ENCODE measurements at regions not wholly inside any gene's neighbourhood (a gene's known extent, or its start where the extent isn't known, plus 50 kb on each side); places are given as distances from the start of the nearest gene placed in this dataset.

DNA sequence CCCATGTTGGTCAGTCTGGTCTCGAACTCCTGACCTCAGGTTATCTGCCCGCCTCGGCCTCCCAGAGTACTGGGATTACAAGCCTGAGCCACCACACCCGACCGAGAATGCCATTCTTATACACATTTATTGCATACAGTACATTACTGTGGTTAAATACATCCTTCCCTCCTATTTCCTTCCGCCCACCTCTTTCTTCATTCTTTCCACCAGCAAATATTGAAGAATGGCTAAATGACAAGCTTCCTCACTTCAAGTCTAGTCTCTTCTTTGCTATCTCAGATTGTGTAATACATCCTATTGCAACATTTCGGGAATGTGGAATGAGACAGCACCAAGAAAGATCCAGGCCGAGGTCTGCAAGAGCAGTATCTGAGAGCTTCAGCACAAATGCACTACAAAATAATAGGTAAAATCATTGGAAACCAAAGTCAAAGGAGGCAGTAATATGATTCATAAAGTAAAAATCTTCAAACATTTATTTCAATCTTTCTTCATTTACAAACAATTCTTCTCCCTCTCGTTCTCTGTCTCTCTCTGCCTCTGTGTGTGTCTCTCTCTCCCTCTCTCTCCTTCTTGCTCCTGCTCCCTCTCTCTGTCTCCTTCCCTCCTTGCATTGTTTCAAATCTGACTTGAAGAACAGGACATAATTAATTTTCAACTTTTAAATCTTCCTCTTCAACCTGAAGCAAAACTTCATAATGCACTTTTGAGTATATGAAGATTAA lies 94.7 kb upstream of the TGFBR2 start:
- H3K9me3 ChIP-seq: no peaks in the 10 kb centered on the region
- no peaks in the 10 kb centered on the region for H3K36me3 ChIP-seq
- intact Hi-C loops (cut with DNase I): no loop called here
- no peak overlapping the region for H3K27ac ChIP-seq
- peaks cover 3% of the 10 kb centered on the region for H3K4me1 ChIP-seq (ENCODE audit: insufficient read depth)
- H3K4me3 ChIP-seq: no peak overlapping the region
- TF ChIP-seq POLR2A (IDR thresholded peaks at IDR 0.05) (no peak), EP300 (IDR thresholded peaks at IDR 0.05) (no peak)
- TF ChIP-seq, protein P1, sequence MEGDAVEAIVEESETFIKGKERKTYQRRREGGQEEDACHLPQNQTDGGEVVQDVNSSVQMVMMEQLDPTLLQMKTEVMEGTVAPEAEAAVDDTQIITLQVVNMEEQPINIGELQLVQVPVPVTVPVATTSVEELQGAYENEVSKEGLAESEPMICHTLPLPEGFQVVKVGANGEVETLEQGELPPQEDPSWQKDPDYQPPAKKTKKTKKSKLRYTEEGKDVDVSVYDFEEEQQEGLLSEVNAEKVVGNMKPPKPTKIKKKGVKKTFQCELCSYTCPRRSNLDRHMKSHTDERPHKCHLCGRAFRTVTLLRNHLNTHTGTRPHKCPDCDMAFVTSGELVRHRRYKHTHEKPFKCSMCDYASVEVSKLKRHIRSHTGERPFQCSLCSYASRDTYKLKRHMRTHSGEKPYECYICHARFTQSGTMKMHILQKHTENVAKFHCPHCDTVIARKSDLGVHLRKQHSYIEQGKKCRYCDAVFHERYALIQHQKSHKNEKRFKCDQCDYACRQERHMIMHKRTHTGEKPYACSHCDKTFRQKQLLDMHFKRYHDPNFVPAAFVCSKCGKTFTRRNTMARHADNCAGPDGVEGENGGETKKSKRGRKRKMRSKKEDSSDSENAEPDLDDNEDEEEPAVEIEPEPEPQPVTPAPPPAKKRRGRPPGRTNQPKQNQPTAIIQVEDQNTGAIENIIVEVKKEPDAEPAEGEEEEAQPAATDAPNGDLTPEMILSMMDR (IDR thresholded peaks at IDR 0.05): no peak
- DNase-seq: peak in 1 of 5 donors; percentile 57
- 38 to 57% (median 48%) methylated on average over 9 of the region's 9 CpGs for WGBS, 3 donors
- H3K27me3 ChIP-seq: no peaks in the 10 kb centered on the region

DNA sequence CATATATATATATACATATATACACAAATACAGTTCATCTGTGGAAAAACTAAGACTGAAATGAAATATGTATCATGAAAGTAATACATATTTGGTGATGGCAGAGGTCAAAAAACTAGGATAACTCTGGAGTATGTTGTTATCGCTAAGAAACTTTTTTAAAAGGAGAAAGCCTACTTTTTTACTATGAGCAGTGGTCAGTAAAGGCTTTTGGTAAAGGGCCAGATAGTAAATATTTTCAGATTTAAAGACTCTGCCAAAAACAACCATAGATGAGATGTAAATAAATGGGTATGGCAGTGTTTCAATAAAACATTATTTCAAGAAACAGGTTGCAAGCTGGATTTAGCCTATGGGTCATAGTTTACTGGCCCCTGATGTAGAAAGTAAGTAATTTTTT lies 93.8 kb upstream of the TGFBR2 start:
- no peak for DNase-seq
- H3K4me1 ChIP-seq (ENCODE audit: insufficient read depth): peaks cover 5% of the 10 kb centered on the region
- WGBS, 3 donors: 33 to 40% (median 36%) methylated on average over 1 of the region's 1 CpG
- no peak overlapping the region for H3K4me3 ChIP-seq
- H3K9me3 ChIP-seq: no peaks in the 10 kb centered on the region
- H3K27me3 ChIP-seq: no peaks in the 10 kb centered on the region
- TF ChIP-seq EP300 (IDR thresholded peaks at IDR 0.05) (no peak), POLR2A (IDR thresholded peaks at IDR 0.05) (no peak)
- TF ChIP-seq, protein P1 (IDR thresholded peaks at IDR 0.05): no peak
- intact Hi-C loops (cut with DNase I): no loop called here
- H3K27ac ChIP-seq: no peak overlapping the region
- no peaks in the 10 kb centered on the region for H3K36me3 ChIP-seq

DNA sequence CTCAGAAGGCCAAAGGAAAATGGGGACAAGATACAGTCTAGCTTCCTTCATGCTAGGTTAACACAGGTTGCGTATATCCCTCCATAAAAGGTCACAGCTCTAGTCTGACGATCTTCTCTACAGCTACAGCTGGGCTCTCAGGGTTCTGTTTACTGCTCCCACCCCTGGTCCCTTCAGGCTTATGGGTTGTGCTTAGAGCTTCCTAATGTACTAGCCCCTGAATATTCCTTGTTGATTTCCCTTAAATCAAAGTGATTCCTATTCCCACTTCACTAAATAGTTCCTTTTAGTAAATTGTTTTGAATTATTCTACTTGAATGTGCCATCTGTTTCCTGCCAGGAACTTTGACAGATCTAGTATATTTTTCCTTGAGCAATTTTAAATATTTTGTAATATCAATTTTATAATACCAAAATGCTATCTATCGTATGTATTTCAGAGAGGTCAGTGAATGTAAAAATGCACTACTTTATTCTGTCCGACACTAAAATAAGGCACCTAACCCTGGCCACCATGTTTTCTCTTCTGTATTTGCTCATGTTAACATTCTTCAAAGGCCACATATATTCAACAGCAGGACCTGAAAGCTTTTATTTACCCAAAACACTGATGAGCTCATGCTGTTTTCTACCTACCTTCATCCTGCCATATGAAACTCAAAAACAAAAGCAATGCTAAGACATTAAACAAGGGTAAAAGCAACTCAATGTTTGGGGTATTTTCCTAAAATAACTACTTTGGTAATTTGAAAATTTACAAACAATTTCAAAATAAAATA lies 92.8 kb upstream of the TGFBR2 start:
- H3K27ac ChIP-seq: no peak overlapping the region
- H3K4me3 ChIP-seq: no peak overlapping the region
- peaks cover 5% of the 10 kb centered on the region for H3K4me1 ChIP-seq (ENCODE audit: insufficient read depth)
- H3K9me3 ChIP-seq: no peaks in the 10 kb centered on the region
- no peak for DNase-seq
- H3K36me3 ChIP-seq: no peaks in the 10 kb centered on the region
- H3K27me3 ChIP-seq: no peaks in the 10 kb centered on the region
- intact Hi-C loops (cut with DNase I): no loop called here
- TF ChIP-seq POLR2A (IDR thresholded peaks at IDR 0.05): no peak
- TF ChIP-seq, protein P1 (IDR thresholded peaks at IDR 0.05): no peak
- TF ChIP-seq EP300 (IDR thresholded peaks at IDR 0.05): no peak
- WGBS, 3 donors: 70 to 82% (median 79%) methylated on average over 4 of the region's 4 CpGs

DNA sequence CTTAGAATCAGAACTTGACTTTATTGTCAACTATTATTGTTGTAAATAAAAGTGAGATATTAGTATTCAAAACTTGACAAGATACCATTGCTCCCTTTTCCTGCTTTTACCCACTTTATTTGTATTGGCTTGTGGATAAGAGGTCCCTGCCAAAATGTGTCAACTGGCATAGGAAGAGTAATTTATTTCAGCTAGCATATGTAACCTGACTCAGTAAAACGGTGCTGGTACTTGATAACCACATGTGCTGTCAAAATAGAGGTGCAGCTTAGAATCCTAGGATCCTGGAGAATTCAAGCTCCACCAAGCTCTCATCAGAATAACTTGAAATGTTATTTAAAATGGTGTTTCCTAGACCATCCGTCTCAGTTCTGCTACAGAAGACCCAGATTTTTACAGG lies 90.2 kb upstream of the TGFBR2 start:
- H3K9me3 ChIP-seq: no peaks in the 10 kb centered on the region
- peaks cover 4% of the 10 kb centered on the region for H3K4me1 ChIP-seq (ENCODE audit: insufficient read depth)
- H3K36me3 ChIP-seq: no peaks in the 10 kb centered on the region
- WGBS, 3 donors: 53 to 60% (median 60%) methylated on average over 2 of the region's 2 CpGs
- H3K27ac ChIP-seq: no peak overlapping the region
- intact Hi-C loops (cut with DNase I): no loop called here
- H3K4me3 ChIP-seq: no peak overlapping the region
- DNase-seq: no peak
- TF ChIP-seq EP300 (IDR thresholded peaks at IDR 0.05) (no peak), POLR2A (IDR thresholded peaks at IDR 0.05) (no peak)
- TF ChIP-seq, protein P1 (IDR thresholded peaks at IDR 0.05): no peak
- H3K27me3 ChIP-seq: no peaks in the 10 kb centered on the region
